ENCODE measurements at regions not wholly inside any gene's neighbourhood (a gene's known extent, or its start where the extent isn't known, plus 50 kb on each side); places are given as distances from the start of the nearest gene placed in this dataset.

GRCh38 chr20:17795501-17796071 is 95.8 kb downstream of the BANF2 start:
- H3K4me1 ChIP-seq, result peaks cover 13 to 29% (median 15%) of the 10 kb centered on the region in 4 donors
- peak in 1 of 2 donors; percentile 12 for TF ChIP-seq POLR2AphosphoS5 (IDR thresholded peaks at IDR 0.05)
- TF ChIP-seq, protein P1, sequence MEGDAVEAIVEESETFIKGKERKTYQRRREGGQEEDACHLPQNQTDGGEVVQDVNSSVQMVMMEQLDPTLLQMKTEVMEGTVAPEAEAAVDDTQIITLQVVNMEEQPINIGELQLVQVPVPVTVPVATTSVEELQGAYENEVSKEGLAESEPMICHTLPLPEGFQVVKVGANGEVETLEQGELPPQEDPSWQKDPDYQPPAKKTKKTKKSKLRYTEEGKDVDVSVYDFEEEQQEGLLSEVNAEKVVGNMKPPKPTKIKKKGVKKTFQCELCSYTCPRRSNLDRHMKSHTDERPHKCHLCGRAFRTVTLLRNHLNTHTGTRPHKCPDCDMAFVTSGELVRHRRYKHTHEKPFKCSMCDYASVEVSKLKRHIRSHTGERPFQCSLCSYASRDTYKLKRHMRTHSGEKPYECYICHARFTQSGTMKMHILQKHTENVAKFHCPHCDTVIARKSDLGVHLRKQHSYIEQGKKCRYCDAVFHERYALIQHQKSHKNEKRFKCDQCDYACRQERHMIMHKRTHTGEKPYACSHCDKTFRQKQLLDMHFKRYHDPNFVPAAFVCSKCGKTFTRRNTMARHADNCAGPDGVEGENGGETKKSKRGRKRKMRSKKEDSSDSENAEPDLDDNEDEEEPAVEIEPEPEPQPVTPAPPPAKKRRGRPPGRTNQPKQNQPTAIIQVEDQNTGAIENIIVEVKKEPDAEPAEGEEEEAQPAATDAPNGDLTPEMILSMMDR (IDR thresholded peaks at IDR 0.05), result no peak
- ATAC-seq (ENCODE audit: low FRiP score in 2 of 2) (peak in 1 of 2 donors; percentile 66), DNase-seq (no peak)
- 56 to 61% methylated on average over 5 of the region's 5 CpGs for WGBS, 2 donors
- H3K27me3 ChIP-seq, result no peaks in the 10 kb centered on the region
- no peak overlapping the region for H3K4me3 ChIP-seq
- H3K27ac ChIP-seq, result peak overlapping the region; percentile 24 to 45 (median 28)
- H3K9me3 ChIP-seq, result no peaks in the 10 kb centered on the region
- no peaks in the 10 kb centered on the region for H3K36me3 ChIP-seq

DNA sequence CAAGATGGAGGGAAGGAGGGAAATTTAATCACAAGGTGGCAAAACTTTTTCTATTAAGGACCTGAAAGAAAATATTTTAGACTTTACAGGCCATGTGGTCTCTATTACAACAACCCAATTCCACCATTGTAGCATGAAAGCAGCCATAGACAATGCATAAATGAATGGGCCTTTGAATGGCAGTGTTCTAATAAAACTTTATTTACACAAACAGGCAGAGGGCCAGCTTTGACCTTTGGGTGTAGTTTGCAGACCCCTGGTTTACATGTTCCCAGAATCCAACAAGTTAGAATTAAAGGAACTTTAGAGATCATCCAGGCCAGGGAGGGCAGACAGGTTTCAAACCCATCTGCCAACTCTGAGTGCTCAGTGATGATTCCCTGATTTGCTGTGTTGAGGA is 95.2 kb downstream of the BANF2 start:
- Histone ChIP-seq H3K27me3 (no peaks in the 10 kb centered on the region), H3K27ac (peak overlapping the region in 2 of 4 donors; percentile 24 to 30), H3K4me1 (peaks cover 13 to 29% (median 15%) of the 10 kb centered on the region in 4 donors), H3K4me3 (no peak overlapping the region), H3K36me3 (no peaks in the 10 kb centered on the region), H3K9me3 (no peaks in the 10 kb centered on the region)
- ATAC-seq (ENCODE audit: low FRiP score in 2 of 2) (no peak), DNase-seq (no peak)
- TF ChIP-seq, protein P1 (IDR thresholded peaks at IDR 0.05), result no peak
- no peak for TF ChIP-seq POLR2AphosphoS5 (IDR thresholded peaks at IDR 0.05)
- TF ChIP-seq EP300 (IDR thresholded peaks at IDR 0.05), result no peak
- TF ChIP-seq POLR2A (IDR thresholded peaks at IDR 0.05), result no peak

- Histone ChIP-seq H3K9me3 (no peaks in the 10 kb centered on the region), H3K4me3 (no peak overlapping the region), H3K27ac (no peak overlapping the region), H3K4me1 (peaks cover 13 to 29% (median 15%) of the 10 kb centered on the region in 4 donors), H3K27me3 (no peaks in the 10 kb centered on the region), H3K36me3 (no peaks in the 10 kb centered on the region)
- 49 to 56% methylated on average over 3 of the region's 3 CpGs for WGBS, 2 donors
- no peak for TF ChIP-seq EP300 (IDR thresholded peaks at IDR 0.05)
- no peak for TF ChIP-seq POLR2AphosphoS5 (IDR thresholded peaks at IDR 0.05)
- TF ChIP-seq, protein P1 (IDR thresholded peaks at IDR 0.05), result no peak
- TF ChIP-seq POLR2A (IDR thresholded peaks at IDR 0.05), result no peak
- ATAC-seq (ENCODE audit: low FRiP score in 2 of 2) (no peak), DNase-seq (no peak)
These were observed 94.6 kb downstream of the BANF2 start for GRCh38 chr20:17794400-17794799.

- H3K9me3 ChIP-seq, result no peaks in the 10 kb centered on the region
- ATAC-seq (ENCODE audit: low FRiP score in 2 of 2) (no peak), DNase-seq (peak in 1 of 2 donors; percentile 30)
- no peak for TF ChIP-seq POLR2AphosphoS5 (IDR thresholded peaks at IDR 0.05)
- H3K27ac ChIP-seq, result no peak overlapping the region
- WGBS, 2 donors, result 100% methylated on average over 1 to 2 of the region's 2 CpGs
- peaks cover 13 to 29% (median 15%) of the 10 kb centered on the region in 4 donors for H3K4me1 ChIP-seq
- no peaks in the 10 kb centered on the region for H3K36me3 ChIP-seq
- H3K4me3 ChIP-seq, result no peak overlapping the region
- H3K27me3 ChIP-seq, result no peaks in the 10 kb centered on the region
These were observed 94.2 kb downstream of the BANF2 start for GRCh38 chr20:17793986-17794385.

- ATAC-seq (ENCODE audit: low FRiP score in 2 of 2) (no peak), DNase-seq (no peak)
- H3K36me3 ChIP-seq, result no peaks in the 10 kb centered on the region
- H3K4me3 ChIP-seq, result no peak overlapping the region
- H3K4me1 ChIP-seq, result peaks cover 5 to 17% (median 11%) of the 10 kb centered on the region in 4 donors
- H3K27me3 ChIP-seq, result no peaks in the 10 kb centered on the region
- no peak for TF ChIP-seq POLR2A (IDR thresholded peaks at IDR 0.05)
- no peak for TF ChIP-seq POLR2AphosphoS5 (IDR thresholded peaks at IDR 0.05)
- TF ChIP-seq, protein P1 (IDR thresholded peaks at IDR 0.05), result no peak
- no peak for TF ChIP-seq EP300 (IDR thresholded peaks at IDR 0.05)
- 83% methylated on average over 4 of the region's 4 CpGs for WGBS, 2 donors
- no peaks in the 10 kb centered on the region for H3K9me3 ChIP-seq
- no peak overlapping the region for H3K27ac ChIP-seq
These were observed 90.5 kb downstream of the BANF2 start for GRCh38 chr20:17790296-17790695.
